Cardiac septum (tissue), 1 donor: ENCODE measurements at regions not wholly inside any gene's neighbourhood (a gene's known extent, or its start where the extent isn't known, plus 50 kb on each side); places are given as distances from the start of the nearest gene placed in this dataset.
"Not testable (repeated sequence)": the region's sequence is repeated elsewhere in the genome, so short reads cannot be mapped to it uniquely, and the experiment has no call there.

Experiments
- DNase-seq: peaks from one replicate; pipeline ENCODE4 v3.0.0-alpha.2; 2020; ENCODE audit warnings: low spot score
- intact Hi-C: fragments of 100-400 bp; cut with DNase I; formaldehyde crosslinking; loops from one replicate; pipeline ENCODE4 v1.14.0; 2022
- donor health status: DM: no; HTN: no; CAD: no.

GRCh38 chr12:33966219-33966618 lies 56.1 kb upstream of the ALG10 start:
- DNase-seq, intact Hi-C loops: not testable (repeated sequence)

- no peak for DNase-seq
- intact Hi-C loops, result no loop called here
These were observed 54.5 kb upstream of the ALG10 start for GRCh38 chr12:33967760-33968159.
